ENCODE measurements at regions not wholly inside any gene's neighbourhood (a gene's known extent, or its start where the extent isn't known, plus 50 kb on each side); places are given as distances from the start of the nearest gene placed in this dataset.

GRCh38 chr6:170483413-170483812, 69.7 kb downstream of the PSMB1 start:
- Histone ChIP-seq H4K91ac (ENCODE audit: low read length) (no peak overlapping the region), H3K9ac (ENCODE audit: low read length) (no peak overlapping the region), H3K27ac (ENCODE audit: low read length, poor library complexity, severe bottlenecking) (no peak overlapping the region), H2BK15ac (ENCODE audit: low read depth, poor library complexity, severe bottlenecking) (no peak overlapping the region), H4K8ac (ENCODE audit: low read length) (no peak overlapping the region), H2AK5ac (ENCODE audit: low read length, severe bottlenecking) (no peak overlapping the region), H3K36me3 (ENCODE audit: control insufficient read depth in 1 of 2, insufficient read depth in 2 of 2, low read depth in 1 of 2, low read length in 2 of 2) (no peaks in the 10 kb centered on the region), H3K23ac (ENCODE audit: low read length in 2 of 2) (no peak overlapping the region), H3K79me1 (replicated peaks; ENCODE audit: low read length, poor library complexity, severe bottlenecking) (no peaks in the 10 kb centered on the region), H2BK12ac (ENCODE audit: low read length in 2 of 2) (no peak overlapping the region), H3K9me3 (ENCODE audit: control insufficient read depth, low read length) (peaks cover 17% of the 10 kb centered on the region), H3K18ac (ENCODE audit: low read depth in 1 of 2, low read length in 2 of 2) (no peak overlapping the region), H3K4ac (ENCODE audit: low read depth in 1 of 2, low read length in 2 of 2) (no peak overlapping the region), H3K4me3 (ENCODE audit: insufficient read depth in 1 of 2, low read depth in 1 of 2, low read length in 2 of 2) (no peak overlapping the region), H2BK120ac (ENCODE audit: low read depth, low read length) (no peak overlapping the region), H3K4me2 (ENCODE audit: low read length, poor library complexity, severe bottlenecking) (no peak overlapping the region), H2AFZ (ENCODE audit: low read depth, low read length) (no peak overlapping the region), H3K14ac (ENCODE audit: low read length in 2 of 2) (no peak overlapping the region), H2BK5ac (ENCODE audit: low read depth, low read length, poor library complexity, severe bottlenecking) (no peak overlapping the region), H3K27me3 (ENCODE audit: control insufficient read depth in 1 of 2, insufficient read depth in 1 of 2, low read length in 2 of 2) (peaks cover 0 to 15% of the 10 kb centered on the region in 2 experiments), H3K4me1 (ENCODE audit: control insufficient read depth, insufficient read depth, low read depth, low read length) (no peaks in the 10 kb centered on the region)
- DNase-seq = no peak
- WGBS = 82% methylated on average over 1 of the region's 2 CpGs

- Histone ChIP-seq H3K18ac (ENCODE audit: low read depth in 1 of 2, low read length in 2 of 2) (no peak overlapping the region), H3K27me3 (ENCODE audit: control insufficient read depth in 1 of 2, insufficient read depth in 1 of 2, low read length in 2 of 2) (peaks cover 0 to 10% of the 10 kb centered on the region in 2 experiments), H3K4ac (ENCODE audit: low read depth in 1 of 2, low read length in 2 of 2) (no peak overlapping the region), H2AK5ac (ENCODE audit: low read length, severe bottlenecking) (no peak overlapping the region), H2BK15ac (ENCODE audit: low read depth, poor library complexity, severe bottlenecking) (no peak overlapping the region), H3K4me3 (ENCODE audit: insufficient read depth in 1 of 2, low read depth in 1 of 2, low read length in 2 of 2) (no peak overlapping the region), H2BK120ac (ENCODE audit: low read depth, low read length) (no peak overlapping the region), H2BK5ac (ENCODE audit: low read depth, low read length, poor library complexity, severe bottlenecking) (no peak overlapping the region), H3K27ac (ENCODE audit: low read length, poor library complexity, severe bottlenecking) (no peak overlapping the region), H2AFZ (ENCODE audit: low read depth, low read length) (no peak overlapping the region), H3K36me3 (ENCODE audit: control insufficient read depth in 1 of 2, insufficient read depth in 2 of 2, low read depth in 1 of 2, low read length in 2 of 2) (no peaks in the 10 kb centered on the region), H3K9me3 (ENCODE audit: control insufficient read depth, low read length) (peaks cover 17% of the 10 kb centered on the region), H2BK12ac (ENCODE audit: low read length in 2 of 2) (no peak overlapping the region), H4K91ac (ENCODE audit: low read length) (no peak overlapping the region), H4K8ac (ENCODE audit: low read length) (no peak overlapping the region), H3K23ac (ENCODE audit: low read length in 2 of 2) (no peak overlapping the region), H3K9ac (ENCODE audit: low read length) (no peak overlapping the region), H3K14ac (ENCODE audit: low read length in 2 of 2) (no peak overlapping the region), H3K4me1 (ENCODE audit: control insufficient read depth, insufficient read depth, low read depth, low read length) (no peaks in the 10 kb centered on the region), H3K4me2 (ENCODE audit: low read length, poor library complexity, severe bottlenecking) (no peak overlapping the region), H3K79me1 (replicated peaks; ENCODE audit: low read length, poor library complexity, severe bottlenecking) (no peaks in the 10 kb centered on the region)
- 46% methylated on average over 6 of the region's 6 CpGs for WGBS
- DNase-seq = no peak
Observed at GRCh38 chr6:170480050-170480692, 72.9 kb downstream of the PSMB1 start.

- no peak overlapping the region for H2BK5ac ChIP-seq (ENCODE audit: low read depth, low read length, poor library complexity, severe bottlenecking)
- no peaks in the 10 kb centered on the region for H3K36me3 ChIP-seq (ENCODE audit: control insufficient read depth in 1 of 2, insufficient read depth in 2 of 2, low read depth in 1 of 2, low read length in 2 of 2)
- H3K79me1 ChIP-seq (replicated peaks; ENCODE audit: low read length, poor library complexity, severe bottlenecking) = no peaks in the 10 kb centered on the region
- no peak overlapping the region for H2AK5ac ChIP-seq (ENCODE audit: low read length, severe bottlenecking)
- H2BK15ac ChIP-seq (ENCODE audit: low read depth, poor library complexity, severe bottlenecking) = no peak overlapping the region
- H3K14ac ChIP-seq (ENCODE audit: low read length in 2 of 2) = no peak overlapping the region
- H3K18ac ChIP-seq (ENCODE audit: low read depth in 1 of 2, low read length in 2 of 2) = no peak overlapping the region
- no peak overlapping the region for H4K91ac ChIP-seq (ENCODE audit: low read length)
- WGBS = 97% methylated on average over 3 of the region's 6 CpGs
- DNase-seq = no peak
- H2BK120ac ChIP-seq (ENCODE audit: low read depth, low read length) = no peak overlapping the region
- H3K4me3 ChIP-seq (ENCODE audit: insufficient read depth in 1 of 2, low read depth in 1 of 2, low read length in 2 of 2) = no peak overlapping the region
- no peak overlapping the region for H3K27ac ChIP-seq (ENCODE audit: low read length, poor library complexity, severe bottlenecking)
- no peak overlapping the region for H4K8ac ChIP-seq (ENCODE audit: low read length)
- no peaks in the 10 kb centered on the region for H3K4me1 ChIP-seq (ENCODE audit: control insufficient read depth, insufficient read depth, low read depth, low read length)
- H3K4me2 ChIP-seq (ENCODE audit: low read length, poor library complexity, severe bottlenecking) = no peak overlapping the region
- no peak overlapping the region for H2BK12ac ChIP-seq (ENCODE audit: low read length in 2 of 2)
- H3K27me3 ChIP-seq (ENCODE audit: control insufficient read depth in 1 of 2, insufficient read depth in 1 of 2, low read length in 2 of 2) = peaks cover 12 to 29% of the 10 kb centered on the region in 2 experiments
- no peak overlapping the region for H3K9ac ChIP-seq (ENCODE audit: low read length)
- H3K23ac ChIP-seq (ENCODE audit: low read length in 2 of 2) = no peak overlapping the region
- H2AFZ ChIP-seq (ENCODE audit: low read depth, low read length) = no peak overlapping the region
- no peaks in the 10 kb centered on the region for H3K9me3 ChIP-seq (ENCODE audit: control insufficient read depth, low read length)
- H3K4ac ChIP-seq (ENCODE audit: low read depth in 1 of 2, low read length in 2 of 2) = no peak overlapping the region
Observed at GRCh38 chr6:170476360-170476759, 76.7 kb downstream of the PSMB1 start.

GRCh38 chr6:170475118-170475517, 78.0 kb downstream of the PSMB1 start:
- no peak overlapping the region for H4K91ac ChIP-seq (ENCODE audit: low read length)
- no peak overlapping the region for H3K4me3 ChIP-seq (ENCODE audit: insufficient read depth in 1 of 2, low read depth in 1 of 2, low read length in 2 of 2)
- no peak overlapping the region for H2BK120ac ChIP-seq (ENCODE audit: low read depth, low read length)
- no peak overlapping the region for H4K8ac ChIP-seq (ENCODE audit: low read length)
- H3K36me3 ChIP-seq (ENCODE audit: control insufficient read depth in 1 of 2, insufficient read depth in 2 of 2, low read depth in 1 of 2, low read length in 2 of 2) = no peaks in the 10 kb centered on the region
- no peaks in the 10 kb centered on the region for H3K4me1 ChIP-seq (ENCODE audit: control insufficient read depth, insufficient read depth, low read depth, low read length)
- no peak for DNase-seq
- H2BK5ac ChIP-seq (ENCODE audit: low read depth, low read length, poor library complexity, severe bottlenecking) = no peak overlapping the region
- no peak overlapping the region for H3K23ac ChIP-seq (ENCODE audit: low read length in 2 of 2)
- H2BK15ac ChIP-seq (ENCODE audit: low read depth, poor library complexity, severe bottlenecking) = no peak overlapping the region
- H2AFZ ChIP-seq (ENCODE audit: low read depth, low read length) = no peak overlapping the region
- H3K9ac ChIP-seq (ENCODE audit: low read length) = no peak overlapping the region
- H3K79me1 ChIP-seq (replicated peaks; ENCODE audit: low read length, poor library complexity, severe bottlenecking) = no peaks in the 10 kb centered on the region
- peaks cover 12 to 39% of the 10 kb centered on the region in 2 experiments for H3K27me3 ChIP-seq (ENCODE audit: control insufficient read depth in 1 of 2, insufficient read depth in 1 of 2, low read length in 2 of 2)
- no peak overlapping the region for H3K4ac ChIP-seq (ENCODE audit: low read depth in 1 of 2, low read length in 2 of 2)
- 80% methylated on average over 1 of the region's 3 CpGs for WGBS
- H2AK5ac ChIP-seq (ENCODE audit: low read length, severe bottlenecking) = no peak overlapping the region
- H2BK12ac ChIP-seq (ENCODE audit: low read length in 2 of 2) = no peak overlapping the region
- no peak overlapping the region for H3K4me2 ChIP-seq (ENCODE audit: low read length, poor library complexity, severe bottlenecking)
- no peak overlapping the region for H3K14ac ChIP-seq (ENCODE audit: low read length in 2 of 2)
- no peak overlapping the region for H3K18ac ChIP-seq (ENCODE audit: low read depth in 1 of 2, low read length in 2 of 2)
- H3K27ac ChIP-seq (ENCODE audit: low read length, poor library complexity, severe bottlenecking) = no peak overlapping the region
- H3K9me3 ChIP-seq (ENCODE audit: control insufficient read depth, low read length) = no peaks in the 10 kb centered on the region
